GM18909 (cell line): ENCODE measurements at regions not wholly inside any gene's neighbourhood (a gene's known extent, or its start where the extent isn't known, plus 50 kb on each side); places are given as distances from the start of the nearest gene placed in this dataset.

ENCODE experiments used
- ATAC-seq: cut with Tn5 transposase; IDR thresholded peaks from one replicate; pipeline ENCODE4 v1.9.1; 2021; ENCODE audit warnings: mild to moderate bottlenecking; ENCODE audit not compliant: unreplicated experiment, poor library complexity

DNA sequence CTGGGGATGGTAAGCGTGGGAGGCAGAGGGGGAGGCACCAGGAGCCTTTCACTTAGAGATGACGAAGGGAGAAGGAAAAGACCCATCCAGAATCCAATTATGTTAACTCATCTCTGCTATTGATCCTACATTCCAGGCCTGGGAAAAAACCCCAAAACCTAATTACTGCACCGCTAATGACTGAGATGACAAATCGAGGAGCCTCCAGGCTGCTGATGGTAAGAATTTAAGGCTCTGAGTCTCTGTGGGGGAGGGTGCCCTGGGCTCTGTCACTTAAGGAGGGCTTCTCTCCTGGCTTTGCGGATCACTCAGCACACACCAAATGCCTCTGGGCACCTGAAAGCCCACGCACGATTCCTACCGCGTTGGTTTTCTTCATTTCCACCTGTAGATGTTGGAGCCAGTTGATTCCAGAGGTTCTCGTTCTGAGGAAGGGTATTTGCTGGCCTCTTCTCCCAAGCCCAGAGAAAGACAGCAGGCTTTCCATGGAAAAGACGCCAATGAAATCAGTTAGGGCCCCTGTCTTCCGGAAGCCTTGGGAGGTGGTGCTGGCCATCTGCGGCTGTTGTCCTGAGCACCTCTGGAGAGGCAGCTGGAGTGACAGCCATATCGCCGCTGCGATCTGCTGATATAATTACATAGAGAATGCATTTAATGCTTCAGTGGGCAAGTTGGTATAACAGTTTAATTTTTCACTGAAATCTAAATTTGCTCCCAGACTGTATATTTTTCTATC lies 751.2 kb downstream of the BRD1 start:
- no peak for ATAC-seq

DNA sequence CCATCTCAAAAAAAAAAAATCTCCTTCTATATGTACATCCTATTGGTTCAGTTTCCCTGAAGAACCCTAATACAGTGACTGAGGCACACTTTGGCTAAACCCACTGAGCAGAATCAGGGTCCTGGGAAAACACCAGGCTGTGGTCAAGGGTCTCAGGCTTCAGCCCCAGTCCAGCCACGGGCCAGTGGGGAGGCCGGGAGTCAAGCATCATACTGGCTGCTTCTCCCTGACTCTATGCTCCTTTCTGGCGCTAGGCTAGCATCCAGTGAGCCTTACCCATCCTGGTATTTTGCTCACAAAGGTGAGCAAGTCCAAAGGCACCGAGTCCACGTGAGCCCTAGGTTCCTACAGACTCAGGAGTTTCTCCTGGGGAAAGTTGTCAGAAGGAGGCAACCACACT lies 752.5 kb downstream of the BRD1 start:
- no peak for ATAC-seq

DNA sequence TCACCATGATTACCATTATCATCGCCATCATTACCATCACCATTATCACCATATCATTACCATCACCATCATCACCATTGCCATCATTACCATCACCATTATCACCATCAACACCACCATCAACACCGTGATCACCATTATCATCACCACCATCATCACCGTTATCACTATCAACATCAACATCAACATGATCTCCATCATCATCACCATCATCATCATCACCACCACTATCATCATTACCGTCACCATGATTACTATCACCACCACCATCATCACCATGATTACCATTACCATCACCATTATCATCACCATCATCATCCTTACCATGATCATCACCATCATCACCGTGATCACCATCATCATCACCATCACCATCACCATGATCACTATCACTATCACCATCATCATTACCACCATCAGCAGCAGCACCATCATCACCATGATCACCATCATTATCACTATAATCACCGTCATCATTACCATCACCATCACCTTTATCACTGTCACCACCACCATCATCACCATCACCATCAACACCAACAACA lies 753.7 kb downstream of the BRD1 start:
- no peak for ATAC-seq

DNA sequence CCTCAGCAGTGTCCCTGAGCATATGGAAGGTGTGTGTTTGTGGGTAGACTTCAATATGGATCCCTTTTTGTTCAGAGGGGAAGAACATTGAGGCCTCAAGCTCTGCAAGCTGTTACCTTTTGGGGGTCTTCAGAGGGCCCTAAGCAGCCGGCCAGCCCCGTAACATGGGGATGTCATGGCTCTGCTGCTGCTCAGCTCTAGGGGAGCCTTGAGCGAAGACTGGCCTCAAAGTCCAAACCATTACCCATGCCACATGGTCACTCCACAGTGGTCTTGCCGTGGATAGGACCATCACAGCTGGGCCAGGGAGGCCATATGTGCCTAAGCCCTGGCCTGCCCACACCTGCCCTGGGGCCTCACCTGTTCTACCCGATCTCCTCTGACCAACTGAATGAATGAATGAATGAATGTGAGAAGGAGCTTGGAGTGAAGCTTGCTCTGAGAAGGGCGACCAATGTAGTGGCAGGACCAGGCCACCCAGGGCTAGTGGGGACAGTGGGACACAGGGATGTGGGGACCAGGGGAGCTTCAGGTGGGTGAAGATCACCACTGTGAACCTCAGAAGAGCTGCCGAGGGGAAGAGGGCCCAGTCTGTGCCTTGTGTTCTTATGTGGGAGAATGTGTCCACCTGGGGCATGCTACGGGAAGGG lies 754.6 kb downstream of the BRD1 start:
- ATAC-seq: no peak

DNA sequence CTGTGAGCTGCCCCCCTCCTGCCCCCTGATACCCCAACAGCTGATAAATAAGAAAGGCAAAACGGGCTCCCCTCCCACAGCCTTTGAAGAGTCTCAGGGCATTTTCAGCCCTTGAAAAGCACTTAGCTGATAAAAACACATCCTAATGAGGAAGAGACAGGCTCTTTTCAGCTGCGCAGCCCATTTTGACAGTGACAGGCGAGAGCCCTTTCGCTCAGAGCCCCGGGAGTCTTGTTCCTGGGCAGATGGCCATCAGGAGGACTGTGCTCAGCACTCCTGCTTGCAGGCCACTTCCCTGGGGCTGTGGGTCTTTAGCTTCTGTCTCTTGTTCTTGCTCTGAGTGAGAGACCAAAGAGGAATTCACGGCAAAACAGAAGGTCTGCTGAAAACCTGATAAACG lies 757.2 kb downstream of the BRD1 start:
- ATAC-seq: no peak

DNA sequence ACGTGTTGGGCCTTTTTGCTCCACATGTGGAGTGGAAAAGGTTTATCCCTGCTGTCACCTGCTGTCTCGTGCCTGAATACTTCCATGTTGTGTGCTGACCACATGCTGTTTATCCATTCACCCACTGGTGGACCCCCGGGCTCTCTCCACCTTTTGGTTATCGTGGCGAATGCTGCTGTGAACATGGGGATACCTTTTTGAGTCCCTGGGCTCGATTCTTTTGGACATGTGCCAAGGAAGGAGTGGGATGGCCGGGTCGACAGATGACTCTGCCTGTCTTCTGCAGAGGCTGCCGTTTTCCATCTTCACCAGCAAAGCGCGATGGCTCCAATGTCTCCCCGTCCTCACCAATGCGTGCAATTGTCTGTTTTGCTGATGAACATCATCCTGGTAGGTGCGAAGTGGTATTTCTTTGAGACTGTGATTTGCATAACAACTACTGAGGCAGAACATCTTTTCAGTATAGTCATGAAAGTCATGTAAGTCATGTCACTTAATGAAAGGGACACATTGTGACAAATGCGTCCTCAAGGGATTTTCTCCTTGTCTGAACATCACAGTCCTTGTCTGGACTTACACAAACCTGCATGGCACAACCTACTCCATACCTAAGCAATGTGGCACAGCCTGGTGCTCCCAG lies 758.7 kb downstream of the BRD1 start:
- no peak for ATAC-seq

DNA sequence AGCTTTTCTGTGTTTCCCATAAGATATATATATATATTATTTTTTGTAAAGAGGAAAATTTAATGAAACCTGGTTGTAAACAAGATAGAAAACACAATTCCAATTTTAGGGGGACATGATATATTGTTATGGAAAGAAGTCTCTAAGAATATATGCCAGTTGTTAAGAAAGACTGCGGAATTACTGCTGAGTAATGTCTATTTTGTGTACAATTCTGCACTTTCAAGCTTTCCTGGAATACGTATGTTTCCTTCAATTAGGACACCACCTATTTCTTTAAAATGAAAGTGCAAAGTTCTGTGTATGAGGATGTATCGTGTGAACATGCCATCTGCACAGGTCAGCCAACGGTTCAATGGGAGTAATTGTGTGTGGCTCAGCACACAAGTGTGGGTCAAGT lies 760.2 kb downstream of the BRD1 start:
- ATAC-seq: no peak

DNA sequence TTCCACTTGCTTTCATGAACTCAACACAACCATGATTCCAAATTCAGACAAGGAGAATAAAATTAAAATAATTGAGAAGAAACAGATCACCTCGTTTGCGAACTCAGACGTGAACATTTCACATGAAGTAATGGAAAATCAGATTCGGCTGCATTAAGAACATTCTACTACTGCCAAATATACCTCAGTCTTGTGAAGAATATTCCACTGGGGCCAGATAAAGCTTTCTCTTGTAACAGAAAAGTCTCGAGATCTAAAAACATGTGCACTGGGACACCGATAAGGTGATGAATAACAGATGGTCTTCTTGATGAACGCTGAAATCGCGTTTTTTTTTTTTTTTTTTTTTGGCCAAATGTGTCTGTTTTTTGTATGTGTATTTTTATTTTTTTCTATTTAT lies 761.1 kb downstream of the BRD1 start:
- no peak for ATAC-seq

DNA sequence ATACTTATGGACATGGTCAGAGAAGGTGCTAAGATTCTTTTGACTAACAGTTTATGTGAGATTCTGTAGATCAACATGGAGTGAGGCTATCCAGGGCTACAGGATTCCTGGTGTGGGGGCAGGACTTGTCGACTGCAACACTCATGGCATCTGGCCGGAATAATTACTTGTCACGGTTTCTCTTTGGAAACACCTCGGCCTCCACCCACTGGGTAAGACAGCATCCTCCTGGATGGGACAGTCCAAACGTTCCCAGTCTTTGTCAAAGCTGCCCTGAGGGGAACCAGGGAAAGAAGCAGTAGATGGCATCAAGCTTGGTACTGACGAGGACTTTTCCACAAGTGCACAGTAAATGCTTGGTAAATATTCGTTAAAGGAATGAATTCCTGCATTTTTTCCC lies 762.8 kb downstream of the BRD1 start:
- no peak for ATAC-seq

DNA sequence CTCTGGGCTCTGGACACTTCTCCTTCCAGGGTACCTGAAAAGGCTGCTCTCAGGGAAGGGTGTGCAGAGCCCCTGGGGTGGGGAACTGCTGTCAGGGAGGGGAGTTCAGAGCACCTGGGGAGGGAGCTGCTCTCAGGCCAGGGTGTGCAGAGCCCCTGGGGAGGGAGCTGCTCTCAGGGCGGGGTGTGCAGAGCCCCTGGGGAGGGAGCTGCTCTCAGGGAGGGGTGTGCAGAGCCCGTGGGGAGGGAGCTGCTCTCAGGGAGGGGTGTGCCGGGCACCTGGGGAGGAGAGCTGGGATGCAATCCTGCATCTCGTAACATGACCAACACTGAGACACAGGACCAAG lies 764.2 kb downstream of the BRD1 start:
- no peak for ATAC-seq

DNA sequence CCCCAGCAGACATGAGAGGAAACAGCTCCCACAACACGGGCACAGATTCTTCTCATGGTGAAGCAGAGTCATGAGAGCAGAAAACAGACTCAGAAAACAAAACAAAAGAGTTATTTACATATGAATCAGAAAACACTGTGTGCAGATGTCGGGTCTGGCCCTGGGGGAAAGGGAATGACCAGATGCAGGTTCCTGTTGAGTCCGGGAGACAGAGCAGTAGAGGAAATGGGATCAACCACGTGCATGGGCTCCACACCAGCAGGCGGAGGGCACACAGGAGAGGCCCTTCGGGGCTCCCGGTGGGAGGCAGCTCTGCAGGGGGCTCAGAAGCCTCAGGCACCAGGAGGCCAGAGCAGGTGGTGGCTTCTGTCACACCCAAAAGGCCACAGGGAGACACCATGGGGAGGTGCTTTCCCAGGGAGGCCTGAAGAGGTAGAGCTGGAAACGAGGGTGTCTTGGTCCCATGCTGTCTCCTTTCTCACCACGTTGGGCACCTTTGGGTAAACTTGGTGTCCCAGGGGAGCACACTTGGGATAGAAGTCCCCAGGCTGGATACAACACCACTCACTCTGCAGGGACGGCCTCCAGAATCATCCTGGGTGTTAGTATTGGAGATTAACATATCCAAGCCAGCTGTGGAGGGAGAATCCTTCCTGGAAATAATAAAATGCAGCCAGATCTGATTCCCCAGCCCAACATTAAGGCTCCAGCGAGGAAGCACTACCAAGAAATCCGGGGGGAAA lies 764.7 kb downstream of the BRD1 start:
- ATAC-seq: no peak

DNA sequence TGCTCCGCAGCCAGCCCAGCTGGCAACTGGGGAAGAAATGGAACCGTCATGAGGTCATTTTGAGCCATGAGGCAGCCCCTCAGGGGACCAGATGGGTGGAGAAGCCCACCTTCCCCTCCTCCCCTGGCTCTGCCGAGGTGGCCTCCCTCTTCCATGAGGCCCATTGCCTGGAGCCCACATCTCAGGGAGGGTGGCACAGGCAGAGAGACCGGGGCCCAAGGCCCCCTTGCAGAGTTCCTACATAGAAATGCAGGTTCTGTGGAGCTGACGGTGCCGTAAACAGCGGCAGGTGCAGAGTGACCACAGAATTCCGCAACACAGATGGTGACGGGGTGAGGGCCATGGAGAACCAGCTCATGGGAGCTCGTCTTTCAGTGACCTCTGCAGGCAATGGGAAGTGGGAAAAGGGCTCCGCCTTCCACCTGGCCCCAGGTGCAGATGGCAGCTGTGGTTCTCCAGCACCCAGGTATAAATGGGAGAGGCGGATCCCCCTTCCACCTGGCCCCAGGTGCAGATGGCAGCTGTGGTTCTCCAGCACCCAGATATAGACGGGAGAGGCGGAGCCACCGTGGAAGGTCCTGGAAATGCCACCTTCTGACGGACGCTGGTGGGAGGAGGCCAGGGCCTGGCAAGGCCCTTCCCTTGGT lies 765.4 kb downstream of the BRD1 start:
- no peak for ATAC-seq

DNA sequence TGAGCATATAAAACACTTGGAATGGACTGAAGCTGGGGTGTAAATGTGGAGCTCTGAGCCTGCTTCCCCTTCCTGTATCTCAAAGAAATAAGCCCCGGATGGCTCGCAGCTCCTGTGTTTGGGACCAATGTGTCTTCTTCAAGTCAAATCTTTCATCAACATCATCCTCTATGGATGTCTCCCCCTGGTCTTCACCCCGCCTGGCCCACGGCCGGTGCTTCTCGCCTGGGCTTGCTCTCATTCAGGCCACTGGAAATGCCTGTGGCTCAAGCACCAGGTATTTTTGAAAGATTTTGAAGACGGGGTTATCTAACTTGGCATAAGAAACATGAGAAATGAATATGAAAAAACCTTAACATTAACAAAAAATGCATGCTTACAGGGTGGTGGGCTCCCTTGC lies 769.8 kb downstream of the BRD1 start:
- no peak for ATAC-seq

DNA sequence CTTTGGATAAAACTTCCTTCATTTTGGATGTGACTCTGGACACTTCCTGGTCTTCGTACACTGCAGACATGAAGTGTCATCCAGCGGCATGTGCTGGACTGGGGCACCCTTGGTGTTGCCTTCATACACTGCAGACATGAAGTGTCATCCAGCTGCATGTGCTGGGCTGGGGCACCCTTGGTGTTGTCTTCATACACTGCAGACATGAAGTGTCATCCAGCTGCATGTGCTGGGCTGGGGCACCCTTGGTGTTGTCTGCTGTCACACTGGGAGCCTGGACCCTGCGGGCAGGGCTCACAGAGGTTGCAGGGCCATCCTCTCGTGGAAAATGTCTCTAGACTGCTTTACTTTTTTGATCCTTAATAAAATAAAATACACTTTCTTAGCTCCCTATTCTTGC lies 771.4 kb downstream of the BRD1 start:
- no peak for ATAC-seq

DNA sequence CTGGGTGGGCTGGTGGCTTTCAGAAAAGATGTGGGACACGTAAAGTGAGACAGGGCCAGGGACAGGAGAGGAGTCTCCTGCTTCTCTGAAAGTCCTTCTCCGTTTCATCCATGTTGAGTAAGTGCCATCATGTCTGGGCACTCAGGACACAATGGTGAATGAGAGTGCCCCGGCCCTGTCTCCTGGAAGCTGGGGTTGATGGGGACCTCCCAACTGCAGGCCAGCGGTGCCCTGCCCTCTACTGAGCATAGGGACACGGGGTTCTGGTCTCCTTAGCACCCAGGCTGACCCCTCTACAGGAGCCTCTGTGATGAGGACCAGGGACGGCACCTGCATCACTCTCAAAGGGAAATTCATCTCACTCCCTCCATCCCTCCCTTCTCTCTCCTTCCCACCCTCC lies 772.3 kb downstream of the BRD1 start:
- ATAC-seq: no peak

DNA sequence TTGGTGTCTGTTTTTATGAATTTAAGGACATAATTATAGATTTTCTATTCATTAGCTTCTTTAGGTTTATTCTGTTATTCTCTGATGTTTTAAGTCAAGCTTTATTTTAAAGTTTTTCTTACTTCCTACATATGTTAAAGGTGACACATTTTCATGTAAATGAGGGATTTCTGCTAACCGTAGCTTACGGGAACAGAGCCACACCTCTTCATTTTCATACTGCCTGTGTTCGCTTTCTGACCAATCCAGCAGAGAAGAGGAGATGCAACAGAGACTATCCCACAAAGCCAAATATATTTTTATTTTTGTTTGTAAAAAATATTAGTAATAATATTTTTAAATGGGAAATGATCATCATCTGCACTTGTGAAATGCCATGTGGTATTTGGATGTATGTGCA lies 774.1 kb downstream of the BRD1 start:
- ATAC-seq: no peak

DNA sequence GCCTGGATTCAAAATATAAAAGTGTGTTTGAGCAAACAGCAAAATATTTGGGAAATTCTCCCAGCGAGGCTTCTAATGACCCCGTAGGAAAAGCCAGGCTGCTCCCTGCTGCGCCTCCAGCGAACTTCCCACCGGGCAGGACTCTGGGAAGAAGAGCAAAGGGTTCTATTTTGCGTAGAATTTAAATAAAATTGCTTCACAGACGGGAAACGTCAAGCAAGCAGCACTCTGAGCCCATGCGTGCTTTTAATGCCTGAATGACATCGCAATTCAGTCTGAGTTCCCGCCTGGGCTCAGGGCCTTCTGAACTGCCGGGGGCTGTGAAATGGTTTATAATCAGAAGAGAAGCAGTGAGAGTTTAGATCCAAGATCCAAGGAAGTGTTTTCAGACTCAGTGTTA lies 775.1 kb downstream of the BRD1 start:
- no peak for ATAC-seq

DNA sequence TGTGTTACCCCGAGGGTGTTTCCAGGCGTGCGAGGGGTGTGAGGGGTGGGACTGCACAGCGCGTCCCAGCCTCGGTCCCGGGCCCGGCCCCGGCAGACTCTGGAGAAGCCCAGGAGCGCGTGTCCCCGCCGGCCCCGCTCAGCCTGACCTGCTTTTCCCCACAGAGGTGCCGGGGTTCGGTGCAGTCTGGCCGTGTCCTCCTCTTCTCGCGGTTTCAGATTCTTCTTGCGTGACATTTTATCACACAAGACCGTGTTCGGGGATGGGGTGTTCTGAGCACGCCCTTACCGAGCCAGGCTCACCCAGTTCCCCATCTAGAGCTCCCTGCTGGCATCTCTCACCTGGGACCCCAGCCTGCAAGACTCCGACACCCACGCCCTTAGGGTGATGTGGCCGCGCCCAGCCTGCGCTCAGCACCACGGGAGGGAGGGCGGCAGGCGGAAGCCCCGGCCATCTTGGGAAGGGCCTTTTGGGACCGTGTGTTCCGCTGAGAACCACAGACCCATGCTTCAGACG lies 775.6 kb downstream of the BRD1 start:
- ATAC-seq: peak; percentile 57

DNA sequence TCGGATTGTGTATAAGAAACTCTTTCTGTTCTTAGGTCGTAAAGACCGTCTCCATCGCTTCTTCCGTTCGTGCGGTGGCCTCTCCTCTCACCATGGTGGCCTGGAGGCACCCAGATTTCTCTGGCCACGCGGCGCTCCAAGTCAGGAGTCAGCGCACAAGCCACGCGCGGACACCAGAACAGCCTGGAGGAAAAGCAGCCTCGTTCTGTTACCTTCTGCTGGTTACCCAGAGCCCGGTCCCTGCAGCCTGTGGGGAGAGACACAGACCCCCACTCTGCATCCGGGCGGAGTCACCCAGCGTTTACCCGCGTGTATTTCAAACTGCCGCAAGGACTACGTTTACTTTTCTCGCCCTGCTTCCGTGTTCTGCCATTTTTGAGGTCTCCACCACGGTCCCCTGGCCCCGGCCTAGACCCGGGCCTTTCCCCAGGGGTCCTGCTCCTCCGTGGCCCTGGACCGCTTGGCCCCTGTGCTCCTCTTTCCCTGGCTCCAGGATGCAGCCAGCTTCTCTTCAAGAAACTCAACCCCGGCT lies 776.1 kb downstream of the BRD1 start:
- no peak for ATAC-seq

DNA sequence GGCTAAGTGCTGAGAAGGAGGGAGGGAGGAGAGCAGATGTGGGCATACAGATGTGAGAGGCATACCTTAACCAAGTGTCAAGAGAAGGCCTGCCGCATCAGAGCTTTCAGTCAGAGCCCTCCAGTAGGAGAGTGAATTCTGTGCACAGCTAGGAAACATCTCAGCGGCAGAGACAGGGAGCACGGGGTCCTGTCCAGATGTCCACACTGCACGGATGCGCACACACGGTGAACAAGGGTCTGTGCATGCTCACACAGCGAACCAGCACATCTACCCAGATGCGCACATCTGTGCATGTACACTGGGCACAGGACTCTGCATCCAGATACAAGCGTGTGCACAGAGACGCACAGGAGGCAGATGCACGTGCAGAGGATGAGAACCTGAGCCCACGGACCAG lies 778.0 kb downstream of the BRD1 start:
- no peak for ATAC-seq
